ENCODE measurements at regions not wholly inside any gene's neighbourhood (a gene's known extent, or its start where the extent isn't known, plus 50 kb on each side); places are given as distances from the start of the nearest gene placed in this dataset.

GRCh38 chr6:3559561-3559960 lies 102.7 kb upstream of the SLC22A23 start:
- no peaks in the 10 kb centered on the region for H3K9me2 ChIP-seq (ENCODE audit: insufficient read depth, low read length)
- no peak for DNase-seq (ENCODE audit: low spot score)
- no peak overlapping the region for H3K4me3 ChIP-seq (ENCODE audit: low read depth, low read length, poor library complexity, severe bottlenecking)
- H3K9me3 ChIP-seq (ENCODE audit: low read length) = no peaks in the 10 kb centered on the region
- no peak overlapping the region for H3K4me2 ChIP-seq (ENCODE audit: low read length)
- H4K20me1 ChIP-seq (ENCODE audit: insufficient read depth, low read length) = no peaks in the 10 kb centered on the region
- H3K27ac ChIP-seq (ENCODE audit: low read depth, low read length, poor library complexity, severe bottlenecking) = no peak overlapping the region
- TF ChIP-seq EZH2phosphoT487 (IDR thresholded peaks at IDR 0.05; ENCODE audit: borderline replicate concordance, low read depth, low read length) (no peak), CTCF (conservative IDR thresholded peaks at IDR 0.05; ENCODE audit: low read length) (no peak)
- H3K79me2 ChIP-seq (ENCODE audit: insufficient read depth, low read depth, low read length) = no peaks in the 10 kb centered on the region
- H3K36me3 ChIP-seq (ENCODE audit: insufficient read depth, low read length) = no peaks in the 10 kb centered on the region
- no peaks in the 10 kb centered on the region for H3K4me1 ChIP-seq (ENCODE audit: insufficient read depth, low read length, poor library complexity, severe bottlenecking)
- H2AFZ ChIP-seq (ENCODE audit: low read length) = no peak overlapping the region
- ChIA-PET CTCF (ENCODE audit: unreplicated experiment) (no interaction called here), POLR2A (interaction anchor here (0.7 kb wide), 1 partner anchor 905 kb away, joined by 4 read pairs; no protein-coding TSS in a partner anchor)
- intact Hi-C loops (cut with micrococcal nuclease; ENCODE audit: unreplicated experiment) = no loop called here
- BruUV-seq (replicated peaks) = no TSS peak

GRCh38 chr6:3557336-3557735 lies 100.5 kb upstream of the SLC22A23 start:
- H3K4me1 ChIP-seq (ENCODE audit: insufficient read depth, low read length, poor library complexity, severe bottlenecking) = no peaks in the 10 kb centered on the region
- H3K9me2 ChIP-seq (ENCODE audit: insufficient read depth, low read length) = no peaks in the 10 kb centered on the region
- H3K79me2 ChIP-seq (ENCODE audit: insufficient read depth, low read depth, low read length) = no peaks in the 10 kb centered on the region
- H3K27ac ChIP-seq (ENCODE audit: low read depth, low read length, poor library complexity, severe bottlenecking) = no peak overlapping the region
- DNase-seq (ENCODE audit: low spot score) = no peak
- BruUV-seq (replicated peaks) = no TSS peak
- ChIA-PET CTCF (ENCODE audit: unreplicated experiment) (no interaction called here), POLR2A (no interaction called here)
- no peak overlapping the region for H3K4me3 ChIP-seq (ENCODE audit: low read depth, low read length, poor library complexity, severe bottlenecking)
- intact Hi-C loops (cut with micrococcal nuclease; ENCODE audit: unreplicated experiment) = no loop called here
- no peaks in the 10 kb centered on the region for H3K9me3 ChIP-seq (ENCODE audit: low read length)
- TF ChIP-seq CTCF (conservative IDR thresholded peaks at IDR 0.05; ENCODE audit: low read length) (no peak), EZH2phosphoT487 (IDR thresholded peaks at IDR 0.05; ENCODE audit: borderline replicate concordance, low read depth, low read length) (no peak)
- H2AFZ ChIP-seq (ENCODE audit: low read length) = no peak overlapping the region
- no peaks in the 10 kb centered on the region for H3K36me3 ChIP-seq (ENCODE audit: insufficient read depth, low read length)
- no peak overlapping the region for H3K4me2 ChIP-seq (ENCODE audit: low read length)
- H4K20me1 ChIP-seq (ENCODE audit: insufficient read depth, low read length) = no peaks in the 10 kb centered on the region

GRCh38 chr6:3553254-3553653 lies 96.4 kb upstream of the SLC22A23 start:
- H3K36me3 ChIP-seq (ENCODE audit: insufficient read depth, low read length) = no peaks in the 10 kb centered on the region
- no peak overlapping the region for H3K27ac ChIP-seq (ENCODE audit: low read depth, low read length, poor library complexity, severe bottlenecking)
- no peaks in the 10 kb centered on the region for H3K4me1 ChIP-seq (ENCODE audit: insufficient read depth, low read length, poor library complexity, severe bottlenecking)
- no TSS peak for BruUV-seq (replicated peaks)
- no peak for TF ChIP-seq EZH2phosphoT487 (IDR thresholded peaks at IDR 0.05; ENCODE audit: borderline replicate concordance, low read depth, low read length)
- TF ChIP-seq CTCF (conservative IDR thresholded peaks at IDR 0.05; ENCODE audit: low read length) = no peak
- H3K9me2 ChIP-seq (ENCODE audit: insufficient read depth, low read length) = no peaks in the 10 kb centered on the region
- no peaks in the 10 kb centered on the region for H3K9me3 ChIP-seq (ENCODE audit: low read length)
- no peaks in the 10 kb centered on the region for H3K79me2 ChIP-seq (ENCODE audit: insufficient read depth, low read depth, low read length)
- H2AFZ ChIP-seq (ENCODE audit: low read length) = no peak overlapping the region
- H3K4me3 ChIP-seq (ENCODE audit: low read depth, low read length, poor library complexity, severe bottlenecking) = no peak overlapping the region
- H3K4me2 ChIP-seq (ENCODE audit: low read length) = no peak overlapping the region
- CTCF ChIA-PET (ENCODE audit: unreplicated experiment) = no interaction called here
- POLR2A ChIA-PET = no interaction called here
- no peak for DNase-seq (ENCODE audit: low spot score)
- no peaks in the 10 kb centered on the region for H4K20me1 ChIP-seq (ENCODE audit: insufficient read depth, low read length)
- intact Hi-C loops (cut with micrococcal nuclease; ENCODE audit: unreplicated experiment) = no loop called here

All from OCI-LY7 (cell line).